GM12878 (cell line): ENCODE measurements at regions not wholly inside any gene's neighbourhood (a gene's known extent, or its start where the extent isn't known, plus 50 kb on each side); places are given as distances from the start of the nearest gene placed in this dataset.

Experiments
- ATAC-seq: fragments of 200-7000 bp; cut with Tn5 transposase; 3 replicates; pipeline ENCODE4 v1.9.1; 2020; ENCODE audit warnings: mild to moderate bottlenecking, moderate library complexity
- BruUV-seq: library from RNA; stranded (reverse); fragments of 400-500 nt; replicated peaks from 2 replicates; lab custom pipeline; 2021; lab: Mats Ljungman, UMichigan
- CTCF ChIA-PET: fragments of 300-600 bp; sonication (Branson Sonifier 250); formaldehyde crosslinking; extraction: SDS; loops from one replicate; lab custom pipeline; 2021; ENCODE audit warnings: inconsistent platforms; lab: Yijun Ruan, JAX
- POLR2A ChIA-PET: fragments of 350-600 bp; formaldehyde crosslinking; extraction: SDS; loops from one replicate; lab custom pipeline; 2021; ENCODE audit warnings: inconsistent platforms; lab: Charles Lee
- RAD21 ChIA-PET: fragments of 300-600 bp; sonication (Branson Sonifier 250); formaldehyde crosslinking; loops from one replicate; lab custom pipeline; 2023; ENCODE audit warnings: antibody characterized with exemption; ENCODE audit not compliant: unreplicated experiment; lab: Charles Lee
- SMC1A ChIA-PET: fragments of 300-600 bp; sonication (Branson Sonifier 250); formaldehyde crosslinking; loops from one replicate; lab custom pipeline; 2023; ENCODE audit not compliant: unreplicated experiment, uncharacterized antibody; lab: Charles Lee
- DNase-seq: peaks from one replicate; pipeline ENCODE4 v3.0.0-alpha.2; 2011; ENCODE audit warnings: low read depth, low spot score
- FAIRE-seq: peaks from 3 replicates; lab custom pipeline; 2011; peaks lifted over from hg19 to GRCh38; lab: Jason Lieb, UNC
- H2AFZ ChIP-seq: 2 replicates; pipeline ENCODE4 v1.6.0; 2011; ENCODE audit warnings: low read depth, low read length, control low read depth; ENCODE audit not compliant: control insufficient read depth
- H3K27ac ChIP-seq: 2 replicates; pipeline ENCODE4 v1.5.1; 2011; ENCODE audit warnings: control low read depth; ENCODE audit not compliant: control insufficient read depth, insufficient read depth
- H3K27me3 ChIP-seq, 2 experiments: replicated peaks in 1 of 2; 2 replicates each; pipeline versions ENCODE4 v1.6.0 to v1.6.1; 2011; ENCODE audit warnings: low read length in 1 of 2; ENCODE audit not compliant: control insufficient read depth in 2 of 2, insufficient read depth in 2 of 2
- H3K36me3 ChIP-seq, 2 experiments: 2 replicates each; pipeline ENCODE4 v1.5.1; 2011; ENCODE audit warnings: low read length in 1 of 2; ENCODE audit not compliant: control insufficient read depth in 2 of 2, insufficient read depth in 2 of 2
- H3K4me1 ChIP-seq: 2 replicates; pipeline ENCODE4 v1.6.1; 2011; ENCODE audit warnings: mild to moderate bottlenecking, low read length, moderate library complexity, mixed read lengths; ENCODE audit not compliant: control insufficient read depth, insufficient read depth
- H3K4me2 ChIP-seq: 2 replicates; pipeline ENCODE4 v1.6.0; 2011; ENCODE audit warnings: control low read depth; ENCODE audit not compliant: control insufficient read depth, insufficient read depth
- H3K4me3 ChIP-seq: fragments of 200-600 bp; sonication (generic); 2 replicates; pipeline ENCODE4 v1.5.1; 2016
- H3K79me2 ChIP-seq: 2 replicates; pipeline ENCODE4 v1.6.0; 2011; ENCODE audit warnings: low read length; ENCODE audit not compliant: control insufficient read depth, insufficient read depth
- H3K9ac ChIP-seq: 2 replicates; pipeline ENCODE4 v1.8.0; 2011; ENCODE audit warnings: low read length, control low read depth, mixed read lengths; ENCODE audit not compliant: control insufficient read depth, insufficient read depth
- H3K9me3 ChIP-seq: replicated peaks from 3 replicates; pipeline ENCODE4 v1.5.1; 2011; ENCODE audit warnings: mild to moderate bottlenecking, low read length; ENCODE audit not compliant: control insufficient read depth, insufficient read depth
- H4K20me1 ChIP-seq: 2 replicates; pipeline ENCODE4 v1.6.0; 2011; ENCODE audit not compliant: control insufficient read depth, insufficient read depth
- CHD4 ChIP-seq: fragments of 200-600 bp; sonication (generic); IDR thresholded peaks from 2 replicates; pipeline ENCODE4 v1.6.1; 2016; ENCODE audit warnings: mild to moderate bottlenecking
- FOXK2 ChIP-seq: fragments of 450-650 bp; IDR thresholded peaks from 2 replicates; pipeline ENCODE4 v1.6.1; 2017; ENCODE audit warnings: mild to moderate bottlenecking, moderate library complexity
- IKZF1 ChIP-seq: fragments of 450-650 bp; conservative IDR thresholded peaks from 2 replicates; pipeline ENCODE4 v1.6.1; 2017; ENCODE audit warnings: antibody characterized with exemption, mild to moderate bottlenecking
- IKZF2 ChIP-seq, 2 experiments: fragments of 450-650 bp; IDR thresholded peaks; 2 replicates each; pipeline ENCODE4 v1.6.1; 2017; ENCODE audit warnings: mild to moderate bottlenecking in 2 of 2, moderate library complexity in 2 of 2
- NR2C1 ChIP-seq: fragments of 450-650 bp; IDR thresholded peaks from 2 replicates; pipeline ENCODE4 v1.6.1; 2017; ENCODE audit warnings: antibody characterized with exemption, mild to moderate bottlenecking, moderate library complexity
- SMC3 ChIP-seq: IDR thresholded peaks from 2 replicates; pipeline ENCODE4 v1.6.1; 2011; ENCODE audit warnings: low read length, improper control_type of control experiment, borderline replicate concordance
- ZSCAN29 ChIP-seq: fragments of 450-650 bp; IDR thresholded peaks from 2 replicates; pipeline ENCODE4 v1.6.1; 2017; ENCODE audit warnings: mild to moderate bottlenecking, moderate library complexity
- WGBS: methylation state at CpG from one replicate; pipeline ENCODE4 v1.1.6; 2016; ENCODE audit warnings: low lambda C conversion rate; ENCODE audit not compliant: insufficient replicate concordance, insufficient coverage; ENCODE audit errors: missing lambda C conversion rate; 5-methylcytosine and 5-hydroxymethylcytosine counted together
- in situ Hi-C: fragments of 300-500 bp; cut with MboI; formaldehyde crosslinking; loops from 9 replicates; pipeline ENCODE4 v1.14.3; 2018; ENCODE audit warnings: mixed read lengths
- intact Hi-C: fragments of 100-400 bp; cut with micrococcal nuclease; formaldehyde crosslinking; loops from one replicate; pipeline ENCODE4 v1.14.2; 2022; ENCODE audit not compliant: unreplicated experiment
- TF ChIP-seq, protein P1 (sequence below): fragments of 450-650 bp; IDR thresholded peaks from 2 replicates; pipeline ENCODE4 v1.6.1; 2017; ENCODE audit warnings: mild to moderate bottlenecking
- TF ChIP-seq, protein P2 (sequence below): fragments of 150-350 bp; IDR thresholded peaks from 2 replicates; pipeline ENCODE4 v1.6.1; 2016; ENCODE audit warnings: low read depth, low read length

DNA sequence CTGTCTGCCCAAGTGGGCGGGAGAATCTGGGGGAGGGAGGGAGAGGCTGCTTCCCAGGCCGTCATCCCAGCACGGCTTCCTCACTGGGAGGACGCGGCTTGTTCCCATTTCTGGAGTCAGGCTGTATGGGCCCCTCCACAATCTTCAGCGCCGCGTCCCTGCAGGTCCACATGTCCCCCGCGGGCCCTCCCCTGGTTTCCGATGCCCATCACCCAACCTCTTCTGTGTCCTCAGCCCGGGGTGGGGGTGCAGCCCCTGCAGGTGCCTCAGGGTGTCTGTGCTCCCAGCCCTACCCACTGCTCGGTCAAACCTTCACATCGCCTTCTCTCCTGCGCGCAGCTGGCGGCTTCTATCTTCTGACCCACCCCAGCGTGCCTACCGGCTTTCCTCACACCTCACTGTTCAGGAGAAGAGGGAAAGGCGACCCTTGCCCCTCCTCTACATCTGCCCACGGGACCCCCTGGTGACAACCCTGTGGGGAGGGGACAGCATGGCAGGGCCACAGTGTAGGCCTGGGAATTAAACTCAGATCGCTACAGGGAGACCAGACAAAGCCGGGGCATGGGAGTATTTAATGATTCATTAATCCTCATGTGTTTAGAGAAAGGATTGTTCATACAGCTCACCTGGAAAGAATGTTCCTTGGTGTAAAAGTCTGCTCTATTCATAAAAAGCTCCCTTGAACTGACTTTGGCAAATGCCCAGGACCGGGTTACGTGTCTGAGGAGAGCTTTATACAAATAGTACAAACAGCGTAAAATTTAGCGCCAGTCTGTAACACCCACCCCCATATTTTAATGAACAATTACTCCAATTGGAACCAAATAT is 145.1 kb downstream of the IRX1 start:
- ATAC-seq, result no peak
- H3K9me3 ChIP-seq, result no peaks in the 10 kb centered on the region; the same call in 2 of the 3 replicates
- FAIRE-seq, result no peak
- H3K9ac ChIP-seq, result no peak overlapping the region
- H3K27me3 ChIP-seq, result no peaks in the 10 kb centered on the region
- in situ Hi-C loops (no loop called here), intact Hi-C loops (no loop called here)
- RAD21 ChIA-PET, result no interaction called here
- H3K4me3 ChIP-seq, result no peak overlapping the region
- H3K36me3 ChIP-seq, result no peaks in the 10 kb centered on the region
- H2AFZ ChIP-seq, result no peak overlapping the region
- no peak for DNase-seq
- no peaks in the 10 kb centered on the region for H3K79me2 ChIP-seq
- no TSS peak for BruUV-seq
- POLR2A ChIA-PET, result no interaction called here
- CTCF ChIA-PET, result no interaction called here
- WGBS, result 50% methylated on average over 15 of the region's 27 CpGs
- no peaks in the 10 kb centered on the region for H3K4me1 ChIP-seq
- H4K20me1 ChIP-seq, result no peaks in the 10 kb centered on the region
- TF ChIP-seq SMC3, result no peak
- TF ChIP-seq IKZF1, result no peak
- TF ChIP-seq, protein P1, sequence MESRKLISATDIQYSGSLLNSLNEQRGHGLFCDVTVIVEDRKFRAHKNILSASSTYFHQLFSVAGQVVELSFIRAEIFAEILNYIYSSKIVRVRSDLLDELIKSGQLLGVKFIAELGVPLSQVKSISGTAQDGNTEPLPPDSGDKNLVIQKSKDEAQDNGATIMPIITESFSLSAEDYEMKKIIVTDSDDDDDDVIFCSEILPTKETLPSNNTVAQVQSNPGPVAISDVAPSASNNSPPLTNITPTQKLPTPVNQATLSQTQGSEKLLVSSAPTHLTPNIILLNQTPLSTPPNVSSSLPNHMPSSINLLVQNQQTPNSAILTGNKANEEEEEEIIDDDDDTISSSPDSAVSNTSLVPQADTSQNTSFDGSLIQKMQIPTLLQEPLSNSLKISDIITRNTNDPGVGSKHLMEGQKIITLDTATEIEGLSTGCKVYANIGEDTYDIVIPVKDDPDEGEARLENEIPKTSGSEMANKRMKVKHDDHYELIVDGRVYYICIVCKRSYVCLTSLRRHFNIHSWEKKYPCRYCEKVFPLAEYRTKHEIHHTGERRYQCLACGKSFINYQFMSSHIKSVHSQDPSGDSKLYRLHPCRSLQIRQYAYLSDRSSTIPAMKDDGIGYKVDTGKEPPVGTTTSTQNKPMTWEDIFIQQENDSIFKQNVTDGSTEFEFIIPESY, result no peak
- no peak for TF ChIP-seq ZSCAN29
- TF ChIP-seq FOXK2, result no peak
- TF ChIP-seq, protein P2, sequence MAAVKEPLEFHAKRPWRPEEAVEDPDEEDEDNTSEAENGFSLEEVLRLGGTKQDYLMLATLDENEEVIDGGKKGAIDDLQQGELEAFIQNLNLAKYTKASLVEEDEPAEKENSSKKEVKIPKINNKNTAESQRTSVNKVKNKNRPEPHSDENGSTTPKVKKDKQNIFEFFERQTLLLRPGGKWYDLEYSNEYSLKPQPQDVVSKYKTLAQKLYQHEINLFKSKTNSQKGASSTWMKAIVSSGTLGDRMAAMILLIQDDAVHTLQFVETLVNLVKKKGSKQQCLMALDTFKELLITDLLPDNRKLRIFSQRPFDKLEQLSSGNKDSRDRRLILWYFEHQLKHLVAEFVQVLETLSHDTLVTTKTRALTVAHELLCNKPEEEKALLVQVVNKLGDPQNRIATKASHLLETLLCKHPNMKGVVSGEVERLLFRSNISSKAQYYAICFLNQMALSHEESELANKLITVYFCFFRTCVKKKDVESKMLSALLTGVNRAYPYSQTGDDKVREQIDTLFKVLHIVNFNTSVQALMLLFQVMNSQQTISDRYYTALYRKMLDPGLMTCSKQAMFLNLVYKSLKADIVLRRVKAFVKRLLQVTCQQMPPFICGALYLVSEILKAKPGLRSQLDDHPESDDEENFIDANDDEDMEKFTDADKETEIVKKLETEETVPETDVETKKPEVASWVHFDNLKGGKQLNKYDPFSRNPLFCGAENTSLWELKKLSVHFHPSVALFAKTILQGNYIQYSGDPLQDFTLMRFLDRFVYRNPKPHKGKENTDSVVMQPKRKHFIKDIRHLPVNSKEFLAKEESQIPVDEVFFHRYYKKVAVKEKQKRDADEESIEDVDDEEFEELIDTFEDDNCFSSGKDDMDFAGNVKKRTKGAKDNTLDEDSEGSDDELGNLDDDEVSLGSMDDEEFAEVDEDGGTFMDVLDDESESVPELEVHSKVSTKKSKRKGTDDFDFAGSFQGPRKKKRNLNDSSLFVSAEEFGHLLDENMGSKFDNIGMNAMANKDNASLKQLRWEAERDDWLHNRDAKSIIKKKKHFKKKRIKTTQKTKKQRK, result no peak
- TF ChIP-seq IKZF2 (IDR thresholded peaks at IDR 0.05), result no peak
- TF ChIP-seq CHD4, result no peak
- no peak for TF ChIP-seq NR2C1
- SMC1A ChIA-PET, result no interaction called here
- H3K4me2 ChIP-seq, result no peak overlapping the region
- no peak overlapping the region for H3K27ac ChIP-seq
